A673 (cell line): ENCODE measurements at regions not wholly inside any gene's neighbourhood (a gene's known extent, or its start where the extent isn't known, plus 50 kb on each side); places are given as distances from the start of the nearest gene placed in this dataset.

ENCODE experiments used
- BruUV-seq: library from RNA; stranded (reverse); fragments of 400-500 nt; replicated peaks from 2 replicates; lab custom pipeline; 2021; lab: Mats Ljungman, UMichigan
- CTCF ChIA-PET: fragments of 300-600 bp; sonication (Branson Sonifier 250); formaldehyde crosslinking; loops from one replicate; lab custom pipeline; 2022; ENCODE audit warnings: antibody characterized with exemption; lab: Charles Lee
- POLR2A ChIA-PET: fragments of 300-600 bp; sonication (Branson Sonifier 250); formaldehyde crosslinking; loops from one replicate; lab custom pipeline; 2022; ENCODE audit warnings: antibody characterized with exemption; ENCODE audit not compliant: low non-redundant PET; lab: Charles Lee
- DNase-seq: peaks from one replicate; pipeline ENCODE4 v3.0.0-alpha.2; 2015; ENCODE audit warnings: low spot score
- H3K27ac ChIP-seq: fragments of 200-600 bp; sonication (generic); 2 replicates; pipeline ENCODE4 v1.5.1; 2016; ENCODE audit warnings: mixed run types, low read depth, mild to moderate bottlenecking, mixed read lengths, antibody characterized with exemption, low read length; ENCODE audit not compliant: poor library complexity, severe bottlenecking
- H3K27me3 ChIP-seq: fragments of 200-600 bp; sonication (generic); replicated peaks from 2 replicates; pipeline ENCODE4 v1.6.1; 2017; ENCODE audit warnings: mixed run types, low read depth, mild to moderate bottlenecking, mixed read lengths, antibody characterized with exemption, low read length; ENCODE audit not compliant: insufficient read depth, poor library complexity
- H3K36me3 ChIP-seq: fragments of 200-600 bp; sonication (generic); 2 replicates; pipeline ENCODE4 v1.6.1; 2016; ENCODE audit warnings: mixed run types, mild to moderate bottlenecking, mixed read lengths, antibody characterized with exemption, low read length; ENCODE audit not compliant: insufficient read depth, poor library complexity, severe bottlenecking
- H3K4me1 ChIP-seq: fragments of 200-600 bp; sonication (generic); 2 replicates; pipeline ENCODE4 v1.6.1; 2017; ENCODE audit warnings: mixed run types, mild to moderate bottlenecking, mixed read lengths, antibody characterized with exemption, low read length; ENCODE audit not compliant: insufficient read depth, poor library complexity, severe bottlenecking
- H3K4me3 ChIP-seq: fragments of 200-600 bp; sonication (generic); 2 replicates; pipeline ENCODE4 v1.5.1; 2016; ENCODE audit warnings: low read depth, mixed run types, mild to moderate bottlenecking, mixed read lengths, low read length; ENCODE audit not compliant: poor library complexity, severe bottlenecking
- H3K9me3 ChIP-seq: fragments of 200-600 bp; sonication (generic); 2 replicates; pipeline ENCODE4 v1.6.1; 2016; ENCODE audit warnings: mixed run types, low read depth, mild to moderate bottlenecking, mixed read lengths, antibody characterized with exemption, low read length; ENCODE audit not compliant: poor library complexity, severe bottlenecking
- EZH2 ChIP-seq: fragments of 200-600 bp; sonication (generic); IDR thresholded peaks from 2 replicates; pipeline ENCODE4 v1.6.1; 2017; ENCODE audit warnings: borderline replicate concordance, low read depth, mild to moderate bottlenecking, mixed read lengths, antibody characterized with exemption, low read length; ENCODE audit not compliant: poor library complexity, severe bottlenecking
- intact Hi-C: fragments of 100-400 bp; cut with micrococcal nuclease; formaldehyde crosslinking; loops from one replicate; pipeline ENCODE4 v1.10.0; 2022; ENCODE audit not compliant: unreplicated experiment
- TF ChIP-seq, protein P1 (sequence below): fragments of 300-800, 200-600 bp; sonication (generic); conservative IDR thresholded peaks from 2 replicates; pipeline ENCODE4 v1.5.1; 2017; ENCODE audit warnings: low read depth, mild to moderate bottlenecking, antibody characterized with exemption, low read length, moderate library complexity, mixed read lengths

DNA sequence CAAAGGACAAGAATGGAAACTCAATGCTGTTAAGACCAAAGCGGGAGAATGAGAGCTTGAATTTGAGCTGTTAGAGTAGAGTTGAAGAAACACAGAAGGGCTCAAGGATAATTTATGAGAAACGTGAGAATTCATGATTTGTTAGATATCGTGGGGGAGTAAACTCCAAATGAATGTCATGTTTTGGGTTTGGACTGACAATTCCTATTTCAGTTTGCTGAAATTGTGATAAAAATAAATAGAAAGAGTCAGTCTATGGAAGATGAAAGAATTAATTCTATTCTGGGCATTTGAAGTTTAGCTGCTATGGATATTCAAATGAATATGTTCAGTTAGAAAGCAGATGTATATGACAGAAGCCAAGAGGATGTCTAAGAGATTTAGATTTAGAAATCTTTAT, 723.4 kb upstream of the PIK3C3 start:
- H3K27me3 ChIP-seq: no peaks in the 10 kb centered on the region
- H3K4me1 ChIP-seq: no peaks in the 10 kb centered on the region
- BruUV-seq: no TSS peak
- H3K9me3 ChIP-seq: no peaks in the 10 kb centered on the region
- CTCF ChIA-PET: no interaction called here
- DNase-seq: no peak
- no peak overlapping the region for H3K27ac ChIP-seq
- intact Hi-C loops: no loop called here
- POLR2A ChIA-PET: no interaction called here
- no peaks in the 10 kb centered on the region for H3K36me3 ChIP-seq
- H3K4me3 ChIP-seq: no peak overlapping the region
- TF ChIP-seq, protein P1, sequence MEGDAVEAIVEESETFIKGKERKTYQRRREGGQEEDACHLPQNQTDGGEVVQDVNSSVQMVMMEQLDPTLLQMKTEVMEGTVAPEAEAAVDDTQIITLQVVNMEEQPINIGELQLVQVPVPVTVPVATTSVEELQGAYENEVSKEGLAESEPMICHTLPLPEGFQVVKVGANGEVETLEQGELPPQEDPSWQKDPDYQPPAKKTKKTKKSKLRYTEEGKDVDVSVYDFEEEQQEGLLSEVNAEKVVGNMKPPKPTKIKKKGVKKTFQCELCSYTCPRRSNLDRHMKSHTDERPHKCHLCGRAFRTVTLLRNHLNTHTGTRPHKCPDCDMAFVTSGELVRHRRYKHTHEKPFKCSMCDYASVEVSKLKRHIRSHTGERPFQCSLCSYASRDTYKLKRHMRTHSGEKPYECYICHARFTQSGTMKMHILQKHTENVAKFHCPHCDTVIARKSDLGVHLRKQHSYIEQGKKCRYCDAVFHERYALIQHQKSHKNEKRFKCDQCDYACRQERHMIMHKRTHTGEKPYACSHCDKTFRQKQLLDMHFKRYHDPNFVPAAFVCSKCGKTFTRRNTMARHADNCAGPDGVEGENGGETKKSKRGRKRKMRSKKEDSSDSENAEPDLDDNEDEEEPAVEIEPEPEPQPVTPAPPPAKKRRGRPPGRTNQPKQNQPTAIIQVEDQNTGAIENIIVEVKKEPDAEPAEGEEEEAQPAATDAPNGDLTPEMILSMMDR: no peak
- no peak for TF ChIP-seq EZH2

DNA sequence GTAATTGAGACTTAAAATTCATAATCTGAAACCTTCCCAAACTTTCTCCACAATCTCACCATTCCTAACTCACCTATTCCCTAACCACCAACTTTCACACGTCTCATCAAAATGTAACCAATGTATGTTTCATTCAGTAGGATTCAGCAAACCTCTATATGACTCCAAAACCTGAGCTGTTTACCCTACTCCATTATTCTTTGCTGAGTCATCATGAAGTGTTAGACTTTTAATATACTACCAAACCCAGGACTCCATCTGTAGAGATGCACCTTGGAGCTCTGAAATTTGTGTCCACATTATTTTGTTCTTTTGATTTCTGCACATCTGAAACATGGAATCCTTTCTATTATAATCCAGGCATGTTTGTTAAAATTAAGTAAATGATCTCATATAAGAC, 727.0 kb upstream of the PIK3C3 start:
- TF ChIP-seq, protein P1: no peak
- no peak for TF ChIP-seq EZH2
- Histone ChIP-seq H3K27me3 (no peaks in the 10 kb centered on the region), H3K27ac (no peak overlapping the region), H3K9me3 (no peaks in the 10 kb centered on the region), H3K4me1 (no peaks in the 10 kb centered on the region), H3K36me3 (no peaks in the 10 kb centered on the region), H3K4me3 (no peak overlapping the region)
- ChIA-PET POLR2A (no interaction called here), CTCF (no interaction called here)
- DNase-seq: no peak
- BruUV-seq: no TSS peak
- intact Hi-C loops: no loop called here

DNA sequence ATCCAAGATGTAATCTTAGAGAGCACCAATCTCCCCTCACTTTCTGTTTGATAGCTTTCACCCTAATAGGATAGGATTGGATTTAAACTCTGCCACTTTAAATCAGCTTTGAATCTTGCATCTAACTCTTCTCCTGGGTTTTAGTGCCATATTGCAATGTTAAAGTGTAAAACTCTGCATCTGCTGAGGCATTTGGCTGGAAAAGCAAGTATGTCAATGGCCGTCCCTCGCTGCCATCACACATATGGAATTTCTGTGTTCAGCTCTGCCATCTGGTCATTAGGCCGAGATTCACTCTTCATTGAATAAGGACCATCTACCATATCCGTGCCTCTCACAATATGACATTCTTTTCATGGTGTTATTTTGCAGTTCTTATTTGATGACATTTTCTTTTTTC, 728.1 kb upstream of the PIK3C3 start:
- intact Hi-C loops: no loop called here
- H3K27me3 ChIP-seq: no peaks in the 10 kb centered on the region
- DNase-seq: no peak
- POLR2A ChIA-PET: no interaction called here
- TF ChIP-seq EZH2: no peak
- TF ChIP-seq, protein P1: no peak
- no TSS peak for BruUV-seq
- no peaks in the 10 kb centered on the region for H3K9me3 ChIP-seq
- no peaks in the 10 kb centered on the region for H3K36me3 ChIP-seq
- no peak overlapping the region for H3K27ac ChIP-seq
- H3K4me1 ChIP-seq: no peaks in the 10 kb centered on the region
- CTCF ChIA-PET: no interaction called here
- no peak overlapping the region for H3K4me3 ChIP-seq
